Stimulated activated CD4-positive, alpha-beta T cell treated with anti-CD3 and anti-CD28 coated beads, Interleukin-1b, Interleukin-23, amount 100 ng/mL, for 48 hours (primary cell): ENCODE measurements at regions not wholly inside any gene's neighbourhood (a gene's known extent, or its start where the extent isn't known, plus 50 kb on each side); places are given as distances from the start of the nearest gene placed in this dataset.

Source experiments
- DNase-seq: peaks from one replicate; pipeline ENCODE4 v3.0.0-alpha.2; 2020

DNA sequence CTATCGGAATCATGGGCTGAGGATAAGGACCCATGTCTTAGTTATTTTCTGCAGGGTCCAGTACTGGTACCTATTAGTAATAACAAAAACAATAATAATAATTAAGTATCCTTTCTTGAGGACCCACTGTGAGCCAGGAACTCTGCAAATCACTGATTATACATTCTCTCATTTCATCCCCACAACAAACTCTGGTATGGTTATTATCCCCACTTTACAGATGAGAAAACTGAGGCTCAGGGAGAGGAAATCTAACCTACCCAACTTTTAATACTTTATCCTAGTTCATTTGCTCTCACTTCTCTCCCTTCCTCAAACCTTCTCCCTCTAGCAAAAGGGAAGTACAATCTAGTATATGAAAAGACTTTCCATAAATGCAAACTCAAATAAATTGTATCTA lies 528.4 kb upstream of the PROK2 start:
- no peak for DNase-seq

DNA sequence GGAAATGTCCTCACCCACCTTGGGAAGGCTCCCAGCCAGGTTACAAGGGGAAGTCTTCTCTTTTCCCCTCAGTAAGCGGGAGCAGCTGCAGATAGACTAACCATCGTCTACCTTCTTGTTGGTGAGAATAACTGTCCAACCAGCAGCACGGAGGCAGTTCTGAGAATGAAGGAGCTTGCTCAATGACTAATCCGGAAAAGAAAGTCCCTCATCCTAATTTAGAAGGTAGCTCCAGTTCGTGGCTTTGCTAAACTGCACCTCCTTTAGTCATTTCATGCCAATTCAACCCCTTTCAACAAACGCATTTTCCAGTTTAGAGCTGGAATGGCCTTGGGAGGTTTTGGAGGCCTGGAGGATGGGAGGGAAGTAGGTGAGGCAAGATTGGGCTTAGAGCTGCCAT lies 527.4 kb upstream of the PROK2 start:
- no peak for DNase-seq

DNA sequence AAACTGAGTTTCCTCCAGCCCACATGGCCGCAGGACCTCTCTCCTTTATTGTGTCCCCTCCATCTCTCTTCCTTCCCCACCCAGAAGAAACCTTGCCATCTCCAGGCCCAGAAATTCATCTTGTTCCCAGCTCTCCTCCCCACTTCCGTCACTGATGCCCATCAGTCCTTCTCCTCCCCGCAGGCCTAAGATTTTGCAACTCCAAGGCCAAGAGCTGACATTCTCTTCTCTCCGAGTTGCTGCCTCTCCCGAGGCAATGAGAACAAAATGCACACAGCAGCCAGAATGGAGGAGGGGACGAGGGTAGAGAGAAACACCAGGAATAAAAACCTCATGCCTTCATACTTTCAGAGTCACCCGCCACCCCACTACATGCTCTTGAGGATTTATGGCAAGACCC lies 526.5 kb upstream of the PROK2 start:
- no peak for DNase-seq

DNA sequence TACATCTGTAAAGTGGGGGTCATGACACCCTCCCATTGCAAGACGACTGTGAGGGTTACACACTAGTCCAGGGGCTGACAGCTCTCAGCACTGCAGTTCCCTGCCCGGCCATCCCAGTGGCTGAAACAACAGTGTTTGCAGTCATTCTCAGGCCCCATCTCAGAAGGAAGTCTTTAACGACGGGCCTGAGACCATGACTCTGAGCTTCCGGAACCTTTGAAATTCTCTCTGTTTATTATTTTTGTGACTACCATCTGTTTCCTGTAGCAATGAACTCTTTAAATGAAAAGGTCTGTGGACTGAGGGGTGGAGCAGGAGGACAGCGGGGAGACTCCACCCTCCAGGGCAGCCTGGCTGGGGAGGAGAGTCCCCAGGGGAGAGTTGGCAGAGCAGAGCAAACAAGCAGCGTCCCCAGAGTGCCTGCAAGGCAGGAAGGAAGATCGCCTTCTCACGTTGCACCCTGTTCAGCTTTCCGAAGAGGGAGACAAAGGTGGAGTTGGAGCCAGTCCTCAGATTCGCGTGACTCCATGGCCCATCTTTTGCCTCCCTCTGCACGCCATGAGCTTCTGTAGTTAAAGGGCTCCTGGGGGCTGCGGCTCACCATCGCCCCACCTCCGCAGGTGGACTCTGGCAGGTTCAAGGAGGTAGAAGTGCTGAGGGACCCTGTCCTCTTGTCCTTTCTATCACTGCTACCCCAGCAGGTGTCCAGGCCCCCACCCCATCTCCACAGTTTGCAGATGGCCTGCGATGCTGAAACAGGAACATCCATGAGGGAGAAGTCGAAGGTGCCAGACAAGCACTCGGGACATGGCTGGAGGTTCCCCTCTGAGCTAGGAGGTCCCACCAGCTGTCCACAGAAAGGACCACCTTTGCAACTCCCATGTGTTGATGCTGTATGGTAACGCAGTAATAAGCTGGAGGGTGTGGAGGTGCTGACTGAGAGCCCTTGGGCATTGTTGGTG lies 525.8 kb upstream of the PROK2 start:
- peak; percentile 13 for DNase-seq

DNA sequence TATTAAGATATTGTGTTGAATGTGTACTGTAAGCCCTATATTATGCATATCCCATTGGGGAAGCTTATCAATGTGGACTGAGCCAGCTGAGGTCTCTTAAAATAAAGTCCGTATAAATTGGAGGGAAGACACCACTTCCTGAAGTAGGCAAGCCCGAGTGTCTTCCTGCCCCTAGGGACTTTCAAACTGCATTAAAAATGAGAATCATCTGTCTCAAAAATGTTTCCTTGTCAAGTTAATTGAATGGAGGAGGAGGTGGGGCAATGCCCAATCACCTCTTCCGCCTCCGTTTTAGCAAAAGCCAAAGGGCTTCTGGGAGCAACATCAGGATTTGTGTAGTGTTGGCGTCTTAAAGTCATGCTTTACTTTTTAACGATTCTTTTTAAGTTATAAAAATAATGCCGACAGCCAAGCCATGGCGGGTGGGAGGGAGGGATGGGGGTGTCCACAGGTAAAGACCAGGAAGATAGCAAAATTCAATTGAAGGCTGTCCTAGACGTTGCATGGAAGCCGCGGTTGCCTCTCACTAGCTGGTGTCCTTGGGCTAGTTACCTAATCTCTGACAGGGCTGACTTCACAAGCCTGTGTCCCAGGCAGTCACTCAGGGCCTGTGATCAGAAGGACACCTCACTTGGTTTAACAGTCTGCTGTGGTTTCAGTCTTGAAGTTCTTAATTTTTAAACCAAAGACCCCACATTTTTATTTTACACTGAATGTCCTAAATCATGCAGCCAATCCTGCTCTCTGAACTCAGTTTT lies 524.9 kb upstream of the PROK2 start:
- no peak for DNase-seq

DNA sequence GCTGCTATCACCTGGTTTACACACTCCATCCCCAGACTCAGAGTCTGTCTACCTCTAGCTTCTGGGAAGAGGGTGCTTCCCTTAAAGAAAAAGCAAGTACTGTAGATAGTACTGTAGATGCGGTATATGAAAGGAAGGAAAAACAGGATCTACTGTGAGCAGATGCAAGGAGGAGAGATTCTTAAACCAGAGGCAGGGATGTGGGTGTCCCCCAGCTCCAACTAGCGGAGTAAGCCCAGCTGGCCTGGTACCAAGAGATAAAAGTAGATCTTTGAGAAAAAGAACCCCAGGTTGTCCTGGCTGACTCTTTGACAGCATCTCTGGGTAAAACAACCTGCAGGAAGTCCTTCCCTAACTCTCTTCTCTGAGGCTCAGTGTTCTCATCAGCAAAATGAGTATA lies 523.7 kb upstream of the PROK2 start:
- DNase-seq: no peak

DNA sequence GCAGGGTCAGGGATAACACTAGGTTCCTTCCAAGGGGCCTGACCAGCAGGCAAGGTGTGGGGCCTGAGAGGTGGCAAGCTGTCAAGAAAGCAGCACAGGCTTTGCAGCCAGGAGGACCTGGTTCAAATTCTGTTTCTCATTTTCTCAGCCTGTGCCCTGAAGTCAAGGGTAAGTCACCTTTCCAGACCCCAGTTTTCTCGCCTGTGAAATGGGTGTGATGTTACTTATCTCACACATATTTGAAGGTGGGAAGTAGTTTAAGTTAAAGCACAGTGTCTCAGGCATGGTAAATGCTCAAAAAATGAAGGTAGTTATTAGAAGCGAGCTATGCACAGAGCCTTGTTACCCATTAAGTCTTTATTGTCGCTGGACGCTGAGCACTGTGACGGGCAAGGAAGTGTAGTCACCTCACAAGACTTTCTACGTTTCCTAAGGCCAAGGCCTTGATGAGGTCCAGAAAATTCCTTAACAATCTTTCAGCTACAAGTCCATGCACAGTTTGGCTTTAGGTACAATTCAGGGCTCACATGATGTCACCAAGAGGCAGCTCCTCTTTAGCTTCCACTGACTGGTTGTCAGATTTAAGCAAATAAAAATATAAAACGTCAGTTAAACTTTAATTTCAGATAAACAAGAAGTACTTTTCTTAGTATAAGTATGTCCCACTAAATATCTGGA lies 522.6 kb upstream of the PROK2 start:
- DNase-seq: no peak

DNA sequence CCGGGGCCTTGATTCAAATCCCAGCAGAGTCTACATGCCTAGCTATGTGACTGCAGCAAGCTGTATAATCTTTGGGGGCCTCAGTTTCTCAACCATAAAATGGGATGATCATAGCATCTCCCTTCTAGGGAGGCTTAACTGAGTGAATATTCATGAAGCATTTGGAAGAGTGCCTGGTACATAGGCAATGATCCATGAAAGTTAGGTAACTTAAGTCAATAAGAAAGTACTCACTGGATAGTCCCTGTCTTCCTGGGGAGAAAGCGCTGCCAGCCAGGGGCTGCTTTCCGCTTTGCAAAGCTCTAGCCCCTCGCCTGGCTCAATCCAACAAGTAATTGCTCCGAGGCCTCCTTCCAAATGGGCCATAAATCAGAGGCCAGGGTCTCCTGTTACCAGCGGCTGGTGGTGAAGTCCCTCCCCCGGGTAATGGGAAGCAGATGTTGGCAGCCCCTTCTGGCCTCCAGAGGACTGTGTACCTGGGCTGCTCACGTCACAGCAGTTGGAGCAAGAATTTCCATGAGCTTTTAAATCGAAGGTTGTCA lies 521.9 kb upstream of the PROK2 start:
- DNase-seq: no peak

DNA sequence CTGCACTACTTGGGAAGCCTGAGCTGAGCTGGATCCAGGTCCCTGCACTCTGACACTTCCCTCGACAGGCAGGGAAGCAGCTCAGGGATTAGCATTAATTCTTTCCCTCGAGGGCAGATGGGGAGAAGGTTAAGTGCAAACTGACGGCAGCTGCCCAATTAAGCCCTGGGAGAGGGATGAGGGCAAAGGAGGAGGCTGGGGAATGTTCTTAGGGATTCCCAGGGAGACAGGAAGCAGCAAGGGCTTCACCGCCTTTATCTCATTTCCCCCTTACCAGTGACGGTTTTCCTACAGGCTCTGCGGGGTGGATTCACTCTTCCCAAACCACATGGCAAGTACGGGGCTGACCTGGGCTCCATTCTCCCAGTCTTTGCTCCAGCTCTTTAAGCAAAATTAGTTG lies 519.0 kb upstream of the PROK2 start:
- DNase-seq: no peak

DNA sequence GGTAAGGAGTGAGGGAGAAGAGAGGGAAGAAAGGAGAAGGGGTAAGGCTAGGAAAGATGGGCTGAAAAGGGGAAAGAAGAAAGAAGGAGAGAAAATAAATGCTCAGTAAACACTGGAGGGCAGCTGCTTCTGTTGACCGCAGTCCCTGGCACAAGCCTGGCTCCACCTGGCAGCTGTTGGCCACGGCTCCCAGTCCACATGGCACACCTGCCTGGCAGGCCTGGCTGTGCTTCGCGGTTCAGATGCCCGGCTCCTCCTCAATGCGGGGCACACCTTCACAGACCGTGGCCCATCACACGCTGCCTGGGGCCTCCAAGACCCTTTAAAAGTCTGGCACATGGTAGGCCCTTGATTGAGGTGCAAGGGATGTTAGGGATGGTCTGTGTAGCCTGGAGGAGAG lies 516.8 kb upstream of the PROK2 start:
- no peak for DNase-seq

DNA sequence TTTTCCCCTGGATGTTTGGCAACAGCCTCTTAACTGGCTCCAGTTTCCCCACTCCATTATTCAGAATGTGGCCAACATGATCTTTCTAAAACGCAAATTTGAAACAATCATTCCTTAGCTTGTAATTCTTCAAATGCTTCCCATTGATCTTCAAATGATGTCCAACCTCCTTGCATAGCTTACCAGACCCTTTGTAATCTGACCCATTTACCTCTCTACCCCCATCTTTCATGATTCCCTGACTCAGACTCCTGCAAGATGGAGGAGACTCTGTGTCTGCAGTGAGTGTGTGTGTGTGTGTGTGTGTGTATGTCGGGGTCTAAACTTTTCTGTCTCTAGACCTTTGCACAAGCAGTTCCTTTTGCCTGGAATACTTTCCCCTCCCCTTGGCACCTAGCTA lies 515.7 kb upstream of the PROK2 start:
- no peak for DNase-seq

DNA sequence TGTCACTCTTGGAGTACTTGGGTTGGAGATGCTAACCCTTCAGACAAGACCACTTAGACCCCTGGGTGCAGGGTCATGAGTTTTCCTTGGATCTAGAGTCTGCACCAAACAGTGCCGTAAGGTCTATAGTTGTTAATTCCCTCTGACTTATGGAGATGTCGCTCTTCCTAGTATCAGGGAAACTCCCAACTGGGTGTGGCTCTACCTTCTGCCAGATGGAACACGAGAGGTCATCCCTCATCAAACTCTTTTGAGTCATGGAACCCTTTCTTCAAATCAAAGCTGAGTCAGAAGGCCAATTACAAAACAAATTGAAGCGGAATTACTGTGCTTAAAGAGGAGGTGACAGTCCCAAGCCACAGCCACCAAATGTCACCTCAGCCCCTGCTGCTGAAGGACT lies 514.9 kb upstream of the PROK2 start:
- no peak for DNase-seq

DNA sequence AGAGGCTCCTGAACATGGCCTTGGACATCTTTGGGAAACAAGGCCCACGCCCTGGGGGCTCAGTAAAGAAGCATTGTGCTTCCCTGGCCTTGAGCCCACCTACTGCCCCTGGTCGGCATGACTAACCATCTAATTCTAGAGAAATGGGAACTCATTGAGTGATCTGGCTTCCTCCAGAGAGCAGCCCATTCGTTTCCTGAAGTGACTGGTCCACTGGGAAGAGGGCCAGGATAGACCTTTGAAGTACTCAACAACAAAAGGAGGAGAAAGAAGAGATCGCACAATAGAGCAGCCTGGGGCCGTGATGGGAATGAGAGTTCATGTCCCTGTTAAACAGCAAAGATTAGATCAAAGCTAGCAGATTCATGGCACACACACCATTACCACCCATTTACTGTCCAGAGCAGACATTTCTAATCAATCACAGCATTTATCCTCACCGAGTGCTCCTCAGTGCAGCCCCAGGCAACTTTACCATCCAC lies 514.4 kb upstream of the PROK2 start:
- no peak for DNase-seq

DNA sequence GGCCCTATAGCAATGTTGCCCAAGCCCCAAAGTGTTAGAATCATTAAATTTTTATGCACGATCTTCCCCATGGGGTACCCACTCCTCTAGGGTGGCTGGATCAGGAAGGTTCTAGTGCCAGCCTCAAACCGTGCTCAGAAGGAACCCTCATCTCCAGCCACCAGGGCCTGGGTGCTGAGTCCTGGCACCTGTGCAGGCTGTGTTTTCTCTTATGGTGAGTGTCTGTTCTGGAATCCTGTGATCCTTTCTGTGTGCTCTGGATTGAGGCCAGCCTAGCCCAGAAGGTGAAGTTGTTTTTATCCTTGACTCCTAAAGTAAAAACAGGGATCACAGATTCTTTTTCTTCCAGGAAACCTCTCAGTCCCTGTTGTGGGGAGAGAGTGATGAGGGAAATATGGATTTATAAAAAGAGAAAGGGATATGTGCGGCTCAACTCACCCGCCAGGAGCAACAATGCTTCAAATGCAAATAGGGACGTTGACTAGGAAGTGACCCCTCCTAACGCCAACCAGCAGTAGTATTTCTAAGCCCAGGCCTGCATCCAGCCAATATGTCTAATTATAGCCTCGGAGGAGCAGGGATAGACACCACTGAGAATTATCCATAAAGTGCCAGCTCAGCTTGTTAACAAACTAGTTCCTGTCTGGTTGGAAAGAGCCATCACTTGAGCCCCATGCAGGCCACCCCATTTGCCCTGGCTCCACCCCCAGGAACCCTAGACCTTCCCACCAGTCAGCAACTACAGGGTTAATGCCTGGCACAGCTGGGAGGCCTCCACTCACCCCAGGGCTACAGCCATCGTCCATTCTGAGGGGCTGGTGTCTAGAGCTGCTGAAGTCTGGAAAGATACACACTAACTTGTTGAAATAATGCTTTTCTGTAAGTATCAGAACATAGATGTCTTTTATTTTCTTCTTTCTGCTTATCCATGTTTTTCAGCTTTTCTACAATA lies 513.5 kb upstream of the PROK2 start:
- DNase-seq: no peak

DNA sequence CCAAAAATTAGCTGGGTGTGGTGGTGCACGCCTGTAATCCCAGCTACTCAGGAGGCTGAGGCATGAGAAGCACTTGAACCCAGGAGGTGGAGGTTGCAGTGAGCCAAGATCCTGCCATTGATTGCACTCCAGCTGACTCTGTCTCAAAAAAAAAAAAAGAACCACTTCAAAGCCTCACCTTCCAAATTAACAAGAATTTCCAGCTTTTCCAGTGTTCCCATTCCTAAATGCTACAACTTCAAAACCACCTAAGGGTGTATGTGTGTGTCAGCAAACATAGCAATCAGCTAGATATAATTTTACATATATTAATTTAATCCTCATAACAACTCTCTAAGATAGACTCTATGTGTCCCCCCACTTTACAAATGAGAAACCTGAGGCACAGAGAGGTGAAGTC lies 512.5 kb upstream of the PROK2 start:
- DNase-seq: no peak

DNA sequence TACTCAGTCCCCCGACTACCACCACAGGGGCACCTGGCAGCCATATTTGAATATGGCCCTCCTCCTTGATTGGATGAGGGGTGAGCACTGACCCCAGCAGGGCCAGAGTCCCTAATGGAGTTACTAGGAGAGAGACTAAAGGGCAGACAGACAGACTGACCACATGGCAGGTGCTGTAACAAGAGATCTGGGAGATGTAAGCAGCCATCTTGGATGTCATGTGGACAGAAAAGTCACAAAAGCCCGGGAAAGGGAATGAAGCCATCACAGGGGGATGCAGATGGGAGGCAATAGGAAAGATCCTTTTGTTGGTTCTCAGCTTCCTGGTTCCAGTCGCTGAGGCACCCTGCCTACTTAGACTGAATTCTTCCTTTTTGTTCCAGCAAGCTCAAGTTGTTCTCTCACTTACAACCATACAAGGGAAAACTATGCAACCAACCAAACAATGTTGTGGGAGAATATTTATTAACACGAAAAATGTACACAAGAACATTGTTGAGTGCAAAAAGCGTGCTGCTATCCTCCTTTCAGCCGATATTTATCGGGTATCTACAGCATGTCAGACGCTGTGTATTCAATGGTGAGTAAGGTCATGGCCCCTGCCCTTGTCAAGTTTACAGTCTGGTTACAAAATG lies 511.6 kb upstream of the PROK2 start:
- no peak for DNase-seq

DNA sequence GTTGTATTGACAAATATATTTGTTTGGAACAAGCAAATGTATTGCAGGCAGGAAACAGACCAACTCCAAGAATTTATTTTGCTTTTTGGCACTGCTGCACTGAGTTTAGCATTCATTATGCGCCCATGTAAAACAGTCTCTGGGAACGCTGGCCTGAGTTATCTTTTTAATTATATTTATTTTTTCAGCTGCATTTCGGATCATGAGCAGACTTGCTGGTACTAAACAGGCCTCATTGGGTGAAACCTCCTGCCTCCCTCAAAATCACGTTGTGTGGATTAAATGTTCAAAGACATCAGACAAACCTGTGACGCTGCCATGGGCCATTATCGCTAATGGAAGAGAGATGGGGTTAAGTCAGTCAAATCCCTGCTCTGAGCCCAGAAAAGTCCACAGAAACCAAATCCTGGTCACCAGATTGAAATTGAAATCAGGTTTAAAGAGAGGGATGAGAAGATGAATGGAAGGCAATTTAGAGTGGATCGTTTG lies 511.1 kb upstream of the PROK2 start:
- no peak for DNase-seq

DNA sequence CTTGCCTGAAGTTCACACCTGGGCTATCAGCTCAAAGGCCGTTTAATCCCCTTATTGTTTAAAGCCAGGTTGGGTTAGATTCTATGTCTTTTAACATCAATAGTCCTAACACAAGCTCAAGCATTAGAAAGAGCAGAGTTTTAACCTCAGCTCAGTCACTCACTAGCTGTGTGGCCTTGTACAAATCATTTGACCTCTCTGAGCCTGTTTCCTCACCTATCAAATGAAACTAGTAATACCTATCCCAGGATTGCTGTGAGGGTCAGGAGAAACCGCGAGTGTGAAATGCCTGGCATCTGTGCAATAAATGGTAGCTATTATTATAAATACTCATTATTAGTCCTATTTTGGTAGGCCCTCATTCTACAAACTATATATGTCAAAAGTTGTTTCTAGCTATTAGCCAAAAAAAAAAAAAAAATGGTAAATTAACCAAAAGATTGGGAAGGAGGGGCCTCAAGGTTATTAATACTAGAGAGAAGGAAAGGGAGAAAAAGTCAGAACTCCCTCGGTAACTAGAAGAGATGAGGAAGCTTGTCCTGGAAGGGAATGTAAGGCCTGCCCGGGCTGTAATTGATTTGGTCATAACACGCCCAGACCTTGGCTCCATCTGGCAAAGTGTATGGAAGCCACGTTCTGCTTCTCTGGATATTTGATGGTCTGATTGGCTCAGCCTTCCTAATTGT lies 510.5 kb upstream of the PROK2 start:
- no peak for DNase-seq

DNA sequence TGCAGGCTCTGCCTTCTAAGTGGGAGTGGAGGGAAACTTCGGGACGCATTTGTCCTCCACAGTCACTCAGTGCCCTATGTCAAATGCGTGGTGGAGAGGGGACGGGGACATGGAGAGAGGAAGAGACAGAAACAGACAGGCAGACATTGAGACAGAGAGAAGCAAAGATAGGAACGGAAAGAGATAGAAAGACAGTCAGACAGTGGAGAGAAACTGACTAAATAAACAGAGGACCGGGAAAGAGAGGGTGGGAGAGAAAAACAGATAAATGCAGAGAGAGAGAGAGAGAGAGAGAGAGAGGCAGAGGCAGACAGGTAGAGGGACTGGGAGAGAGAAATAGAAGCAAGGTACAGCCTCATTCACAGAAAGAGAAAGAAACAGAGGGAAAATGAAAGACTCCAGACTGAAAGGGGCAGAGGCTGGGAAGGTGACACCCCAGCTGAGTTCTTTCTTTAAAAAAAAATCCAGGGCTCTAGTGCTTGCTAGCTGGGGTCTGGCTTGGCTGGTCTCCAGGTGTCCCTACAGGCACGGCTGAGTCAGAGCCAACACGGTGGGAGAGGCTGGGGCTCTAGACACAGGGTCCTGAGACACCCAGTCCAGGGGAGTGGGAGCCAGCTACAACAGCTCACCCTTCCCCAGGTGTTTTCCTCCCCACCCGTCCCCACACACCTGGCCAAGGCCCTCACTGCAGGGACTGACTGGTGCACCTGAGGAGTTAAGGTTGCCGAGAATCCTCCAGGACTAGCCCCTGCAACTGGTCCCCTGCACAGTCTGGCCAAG lies 506.1 kb upstream of the PROK2 start:
- no peak for DNase-seq

DNA sequence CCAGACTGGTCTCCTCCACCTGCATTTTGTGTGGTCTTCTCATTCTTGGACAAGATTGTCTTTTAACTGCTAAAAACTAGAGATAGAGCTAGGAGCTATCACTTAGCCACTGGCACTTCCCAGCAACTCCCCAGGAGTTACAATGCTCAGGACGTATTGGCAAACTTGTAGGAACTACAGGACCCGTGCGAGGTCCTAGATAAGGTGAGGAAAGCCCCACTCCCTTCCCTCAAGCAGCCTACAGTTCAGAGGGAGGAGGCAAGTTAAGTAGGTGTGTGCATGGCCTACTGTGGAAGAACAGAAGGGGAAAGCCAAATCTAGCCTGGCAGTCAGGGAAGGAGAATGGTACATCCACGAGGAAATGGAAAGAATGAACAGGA lies 504.7 kb upstream of the PROK2 start:
- DNase-seq: no peak
